HUES64 (cell line): ENCODE measurements at regions not wholly inside any gene's neighbourhood (a gene's known extent, or its start where the extent isn't known, plus 50 kb on each side); places are given as distances from the start of the nearest gene placed in this dataset.

ENCODE experiments used
- H3K27ac ChIP-seq: 2 replicates; pipeline ENCODE4 v1.7.0; 2013; ENCODE audit warnings: low read depth, low read length, inconsistent platforms
- H3K27me3 ChIP-seq: 2 replicates; pipeline ENCODE4 v1.6.1; 2013; ENCODE audit warnings: mild to moderate bottlenecking, low read length; ENCODE audit not compliant: insufficient read depth
- H3K36me3 ChIP-seq: 2 replicates; pipeline ENCODE4 v1.6.1; 2013; ENCODE audit warnings: mild to moderate bottlenecking, low read length; ENCODE audit not compliant: insufficient read depth
- H3K4me1 ChIP-seq: 2 replicates; pipeline ENCODE4 v1.6.1; 2013; ENCODE audit warnings: mild to moderate bottlenecking, low read length, moderate library complexity; ENCODE audit not compliant: insufficient read depth
- H3K4me3 ChIP-seq: 2 replicates; pipeline ENCODE4 v1.5.1; 2013; ENCODE audit warnings: mild to moderate bottlenecking, low read length, moderate library complexity
- H3K9ac ChIP-seq: 2 replicates; pipeline ENCODE4 v1.6.1; 2013; ENCODE audit warnings: mild to moderate bottlenecking, low read depth, low read length
- H3K9me3 ChIP-seq: 2 replicates; pipeline ENCODE4 v1.6.1; 2013; ENCODE audit warnings: low read depth, low read length; ENCODE audit not compliant: insufficient read depth
- WGBS: fragments of 150-250, 120-280 bp; methylation state at CpG from one replicate; pipeline ENCODE4 v1.1.7; 2013; ENCODE audit warnings: missing lambda C conversion rate; 5-methylcytosine and 5-hydroxymethylcytosine counted together

- 47% methylated on average over 4 of the region's 4 CpGs for WGBS
- no peaks in the 10 kb centered on the region for H3K27me3 ChIP-seq
- no peaks in the 10 kb centered on the region for H3K36me3 ChIP-seq
- H3K9ac ChIP-seq, result no peak overlapping the region
- no peak overlapping the region for H3K4me3 ChIP-seq
- H3K27ac ChIP-seq, result no peak overlapping the region
- no peaks in the 10 kb centered on the region for H3K9me3 ChIP-seq
- no peaks in the 10 kb centered on the region; the same call in 1 of the 2 replicates for H3K4me1 ChIP-seq
These were observed 1109.1 kb upstream of the MIR17HG start for GRCh38 chr13:90238413-90238812.

GRCh38 chr13:90239130-90239529 lies 1108.4 kb upstream of the MIR17HG start:
- Histone ChIP-seq H3K9me3 (no peaks in the 10 kb centered on the region), H3K9ac (no peak overlapping the region), H3K27ac (no peak overlapping the region), H3K36me3 (no peaks in the 10 kb centered on the region), H3K4me1 (no peaks in the 10 kb centered on the region; the same call in 1 of the 2 replicates), H3K4me3 (no peak overlapping the region), H3K27me3 (no peaks in the 10 kb centered on the region)
- 89% methylated on average over 3 of the region's 3 CpGs for WGBS

GRCh38 chr13:90246005-90246404 lies 1101.5 kb upstream of the MIR17HG start:
- Histone ChIP-seq H3K9ac (no peak overlapping the region), H3K36me3 (no peaks in the 10 kb centered on the region), H3K9me3 (no peaks in the 10 kb centered on the region), H3K27ac (no peak overlapping the region), H3K27me3 (no peaks in the 10 kb centered on the region), H3K4me3 (no peak overlapping the region), H3K4me1 (no peaks in the 10 kb centered on the region)
- WGBS, result 97% methylated on average over 1 of the region's 1 CpG

GRCh38 chr13:90246687-90247345 lies 1100.7 kb upstream of the MIR17HG start:
- no peak overlapping the region for H3K4me3 ChIP-seq
- H3K27ac ChIP-seq, result no peak overlapping the region
- H3K36me3 ChIP-seq, result no peaks in the 10 kb centered on the region
- no peaks in the 10 kb centered on the region for H3K27me3 ChIP-seq
- no peaks in the 10 kb centered on the region for H3K9me3 ChIP-seq
- 95% methylated on average over 2 of the region's 3 CpGs for WGBS
- H3K4me1 ChIP-seq, result no peaks in the 10 kb centered on the region
- no peak overlapping the region for H3K9ac ChIP-seq

GRCh38 chr13:90253806-90254205 lies 1093.7 kb upstream of the MIR17HG start:
- H3K36me3 ChIP-seq, result no peaks in the 10 kb centered on the region
- no peaks in the 10 kb centered on the region for H3K4me1 ChIP-seq
- no peaks in the 10 kb centered on the region for H3K27me3 ChIP-seq
- WGBS, result 100% methylated on average over 2 of the region's 5 CpGs
- H3K27ac ChIP-seq, result no peak overlapping the region
- no peaks in the 10 kb centered on the region for H3K9me3 ChIP-seq
- no peak overlapping the region for H3K4me3 ChIP-seq
- no peak overlapping the region for H3K9ac ChIP-seq

- no peaks in the 10 kb centered on the region for H3K4me1 ChIP-seq
- no peak overlapping the region for H3K4me3 ChIP-seq
- H3K9ac ChIP-seq, result no peak overlapping the region
- no peaks in the 10 kb centered on the region for H3K9me3 ChIP-seq
- no peaks in the 10 kb centered on the region for H3K27me3 ChIP-seq
- no peak overlapping the region for H3K27ac ChIP-seq
- no peaks in the 10 kb centered on the region for H3K36me3 ChIP-seq
- WGBS, result no CpG with 5 or more reads among the region's 2 CpGs
These were observed 1093.0 kb upstream of the MIR17HG start for GRCh38 chr13:90254437-90254836.

- H3K9ac ChIP-seq, result no peak overlapping the region
- WGBS, result 95% methylated on average over 2 of the region's 2 CpGs
- H3K9me3 ChIP-seq, result no peaks in the 10 kb centered on the region
These were observed 1090.7 kb upstream of the MIR17HG start for GRCh38 chr13:90256746-90257145.

GRCh38 chr13:90258129-90258528 lies 1089.4 kb upstream of the MIR17HG start:
- Histone ChIP-seq H3K9me3 (no peaks in the 10 kb centered on the region), H3K4me1 (no peaks in the 10 kb centered on the region), H3K27ac (no peak overlapping the region), H3K27me3 (no peaks in the 10 kb centered on the region), H3K4me3 (no peak overlapping the region), H3K36me3 (no peaks in the 10 kb centered on the region), H3K9ac (no peak overlapping the region)
- WGBS, result 92% methylated on average over 1 of the region's 1 CpG

More at GRCh38 chr13:90256746-90257145, 1090.7 kb upstream of the MIR17HG start:
- H3K27ac ChIP-seq, result no peak overlapping the region
- H3K27me3 ChIP-seq, result no peaks in the 10 kb centered on the region
- H3K4me1 ChIP-seq, result no peaks in the 10 kb centered on the region
- H3K36me3 ChIP-seq, result no peaks in the 10 kb centered on the region
- no peak overlapping the region for H3K4me3 ChIP-seq

- H3K4me1 ChIP-seq, result no peaks in the 10 kb centered on the region
- no peaks in the 10 kb centered on the region for H3K27me3 ChIP-seq
- H3K4me3 ChIP-seq, result no peak overlapping the region
- H3K27ac ChIP-seq, result no peak overlapping the region
- no peaks in the 10 kb centered on the region for H3K9me3 ChIP-seq
- no peaks in the 10 kb centered on the region for H3K36me3 ChIP-seq
- H3K9ac ChIP-seq, result no peak overlapping the region
These were observed 1086.1 kb upstream of the MIR17HG start for GRCh38 chr13:90261343-90261742.

GRCh38 chr13:90270226-90270625 lies 1077.3 kb upstream of the MIR17HG start:
- H3K4me3 ChIP-seq, result no peak overlapping the region
- no peaks in the 10 kb centered on the region for H3K9me3 ChIP-seq
- no peaks in the 10 kb centered on the region for H3K36me3 ChIP-seq
- H3K9ac ChIP-seq, result no peak overlapping the region
- H3K4me1 ChIP-seq, result no peaks in the 10 kb centered on the region
- H3K27me3 ChIP-seq, result no peaks in the 10 kb centered on the region
- WGBS, result 88% methylated on average over 2 of the region's 2 CpGs
- H3K27ac ChIP-seq, result no peak overlapping the region

GRCh38 chr13:90272356-90272755 lies 1075.1 kb upstream of the MIR17HG start:
- WGBS, result 100% methylated on average over 1 of the region's 1 CpG
- Histone ChIP-seq H3K9me3 (no peaks in the 10 kb centered on the region), H3K27me3 (no peaks in the 10 kb centered on the region), H3K9ac (no peak overlapping the region), H3K4me3 (no peak overlapping the region), H3K4me1 (no peaks in the 10 kb centered on the region), H3K36me3 (no peaks in the 10 kb centered on the region), H3K27ac (no peak overlapping the region)

- Histone ChIP-seq H3K4me1 (no peaks in the 10 kb centered on the region), H3K36me3 (no peaks in the 10 kb centered on the region), H3K4me3 (no peak overlapping the region), H3K27ac (no peak overlapping the region), H3K9ac (no peak overlapping the region), H3K27me3 (no peaks in the 10 kb centered on the region), H3K9me3 (no peaks in the 10 kb centered on the region)
- 78% methylated on average over 1 of the region's 1 CpG for WGBS
These were observed 1071.3 kb upstream of the MIR17HG start for GRCh38 chr13:90276216-90276615.
